Caco-2 (cell line): ENCODE measurements at regions not wholly inside any gene's neighbourhood (a gene's known extent, or its start where the extent isn't known, plus 50 kb on each side); places are given as distances from the start of the nearest gene placed in this dataset.

Source experiments
- BruUV-seq: library from RNA; stranded (reverse); fragments of 400-500 nt; replicated peaks from 2 replicates; lab custom pipeline; 2021; lab: Mats Ljungman, UMichigan
- CTCF ChIA-PET: fragments of 300-600 bp; sonication (Branson Sonifier 250); formaldehyde crosslinking; loops from one replicate; lab custom pipeline; 2022; ENCODE audit warnings: antibody characterized with exemption; lab: Charles Lee
- POLR2A ChIA-PET: fragments of 300-600 bp; sonication (Branson Sonifier 250); formaldehyde crosslinking; loops from one replicate; lab custom pipeline; 2022; ENCODE audit warnings: antibody characterized with exemption; lab: Charles Lee
- DNase-seq, 2 experiments: peaks; one replicate each; pipeline versions ENCODE4 v3.0.0 to v3.0.0-alpha.2; 2020 to 2022
- H3K27me3 ChIP-seq: replicated peaks from 2 replicates; pipeline ENCODE4 v1.6.0; 2011; ENCODE audit warnings: low read length; ENCODE audit not compliant: control insufficient read depth, insufficient read depth
- H3K36me3 ChIP-seq: 2 replicates; pipeline ENCODE4 v1.5.1; 2011; ENCODE audit warnings: low read length; ENCODE audit not compliant: control insufficient read depth, insufficient read depth
- H3K4me1 ChIP-seq: fragments of 250-450 bp; sonication (Bioruptor Pico); 2 replicates; pipeline ENCODE4 v1.5.1; 2020; ENCODE audit warnings: mild to moderate bottlenecking
- H3K4me3 ChIP-seq: 2 replicates; pipeline ENCODE4 v1.5.1; 2011; ENCODE audit warnings: low read depth, mild to moderate bottlenecking, control low read depth, low read length
- H3K9me3 ChIP-seq: fragments of 250-450 bp; sonication (Bioruptor Pico); 2 replicates; pipeline ENCODE4 v1.5.1; 2020; ENCODE audit warnings: mild to moderate bottlenecking, moderate library complexity
- H3K27ac Mint-ChIP-seq: one replicate; pipeline ENCODE4 v1.8.0; 2022; ENCODE audit warnings: mixed read lengths; ENCODE audit not compliant: unreplicated experiment
- H3K27me3 Mint-ChIP-seq: one replicate; pipeline ENCODE4 v1.8.0; 2022; ENCODE audit warnings: mixed read lengths; ENCODE audit not compliant: insufficient read depth, unreplicated experiment
- H3K36me3 Mint-ChIP-seq: one replicate; pipeline ENCODE4 v1.8.0; 2022; ENCODE audit warnings: mild to moderate bottlenecking, mixed read lengths; ENCODE audit not compliant: insufficient read depth, unreplicated experiment
- H3K4me1 Mint-ChIP-seq: one replicate; pipeline ENCODE4 v1.8.0; 2022; ENCODE audit warnings: low read depth, mixed read lengths; ENCODE audit not compliant: unreplicated experiment
- H3K4me3 Mint-ChIP-seq: one replicate; pipeline ENCODE4 v1.8.0; 2022; ENCODE audit warnings: mild to moderate bottlenecking, moderate library complexity, mixed read lengths; ENCODE audit not compliant: unreplicated experiment
- H3K9me3 Mint-ChIP-seq: one replicate; pipeline ENCODE4 v1.8.0; 2022; ENCODE audit warnings: mixed read lengths; ENCODE audit not compliant: unreplicated experiment
- CTCF ChIP-seq, 2 experiments: fragments of 200-600 bp in 1 of 2; IDR thresholded peaks; 1 replicate in 1 of 2; 2 replicates in 1 of 2; pipeline versions ENCODE4 v1.5.1 to v1.8.0; 2011 to 2022; ENCODE audit warnings: antibody characterized with exemption in 1 of 2, control low read depth in 1 of 2, inconsistent platforms in 1 of 2, low read depth in 1 of 2, low read length in 1 of 2, mild to moderate bottlenecking in 1 of 2, moderate library complexity in 1 of 2; ENCODE audit not compliant: insufficient read depth in 1 of 2, severe bottlenecking in 1 of 2, unreplicated experiment in 1 of 2
- intact Hi-C: fragments of 100-400 bp; cut with micrococcal nuclease; formaldehyde crosslinking; loops from one replicate; pipeline ENCODE4 v1.10.0; 2022; ENCODE audit not compliant: unreplicated experiment

DNA sequence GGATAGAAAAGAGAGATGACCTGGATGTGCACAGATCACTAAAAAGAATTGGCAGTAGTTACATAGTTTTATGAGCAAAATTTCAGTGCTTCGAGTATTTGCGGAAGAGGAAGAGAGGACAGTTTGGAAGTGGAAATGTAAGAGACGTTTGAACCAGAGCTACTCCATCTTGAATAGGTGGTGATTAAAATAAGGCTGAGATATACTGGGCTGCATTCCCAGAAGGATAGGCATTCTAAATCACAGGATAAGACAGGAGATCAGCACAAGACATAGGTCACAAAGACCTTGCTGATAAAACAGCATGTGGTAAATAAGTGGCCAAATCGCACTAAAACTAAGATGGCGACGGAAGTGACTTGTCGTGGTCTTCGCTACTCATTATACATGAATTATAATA, 453.3 kb downstream of the COL11A1 start:
- intact Hi-C loops = no loop called here
- H3K4me3 Mint-ChIP-seq = no peak overlapping the region
- DNase-seq = no peak
- Histone ChIP-seq H3K27me3 (no peaks in the 10 kb centered on the region), H3K9me3 (no peaks in the 10 kb centered on the region), H3K4me1 (no peaks in the 10 kb centered on the region), H3K36me3 (no peaks in the 10 kb centered on the region), H3K4me3 (no peak overlapping the region)
- no peaks in the 10 kb centered on the region for H3K36me3 Mint-ChIP-seq
- ChIA-PET POLR2A (no interaction called here), CTCF (no interaction called here)
- no peak for TF ChIP-seq CTCF (IDR thresholded peaks at IDR 0.05; ENCODE audit: insufficient read depth in 1 of 2, low read depth in 1 of 2, low read length in 1 of 2, severe bottlenecking in 1 of 2, unreplicated experiment in 1 of 2)
- no peaks in the 10 kb centered on the region for H3K4me1 Mint-ChIP-seq
- H3K27me3 Mint-ChIP-seq = no peaks in the 10 kb centered on the region
- no TSS peak for BruUV-seq
- H3K27ac Mint-ChIP-seq = no peak overlapping the region
- no peaks in the 10 kb centered on the region for H3K9me3 Mint-ChIP-seq

- H3K36me3 ChIP-seq = no peaks in the 10 kb centered on the region
- H3K4me3 ChIP-seq = no peak overlapping the region
- BruUV-seq = no TSS peak
- Mint-ChIP-seq H3K27me3 (no peaks in the 10 kb centered on the region), H3K36me3 (no peaks in the 10 kb centered on the region), H3K9me3 (no peaks in the 10 kb centered on the region), H3K27ac (no peak overlapping the region), H3K4me1 (no peaks in the 10 kb centered on the region), H3K4me3 (no peak overlapping the region)
- no peak for TF ChIP-seq CTCF (IDR thresholded peaks at IDR 0.05; ENCODE audit: insufficient read depth in 1 of 2, low read depth in 1 of 2, low read length in 1 of 2, severe bottlenecking in 1 of 2, unreplicated experiment in 1 of 2)
- CTCF ChIA-PET = no interaction called here
- POLR2A ChIA-PET = no interaction called here
- no peaks in the 10 kb centered on the region for H3K9me3 ChIP-seq
- no peaks in the 10 kb centered on the region for H3K4me1 ChIP-seq
- intact Hi-C loops = no loop called here
- H3K27me3 ChIP-seq = no peaks in the 10 kb centered on the region
- DNase-seq = no peak
Observed at GRCh38 chr1:102640872-102641271, 467.4 kb downstream of the COL11A1 start.

GRCh38 chr1:102640312-102640711, 468.0 kb downstream of the COL11A1 start:
- no peaks in the 10 kb centered on the region for H3K9me3 ChIP-seq
- no peak for DNase-seq
- H3K27me3 Mint-ChIP-seq = no peaks in the 10 kb centered on the region
- no peaks in the 10 kb centered on the region for H3K36me3 Mint-ChIP-seq
- no peak overlapping the region for H3K4me3 Mint-ChIP-seq
- no peak overlapping the region for H3K27ac Mint-ChIP-seq
- H3K4me1 ChIP-seq = no peaks in the 10 kb centered on the region
- ChIA-PET POLR2A (no interaction called here), CTCF (no interaction called here)
- H3K4me1 Mint-ChIP-seq = no peaks in the 10 kb centered on the region
- BruUV-seq = no TSS peak
- no peaks in the 10 kb centered on the region for H3K27me3 ChIP-seq
- H3K9me3 Mint-ChIP-seq = no peaks in the 10 kb centered on the region
- no peaks in the 10 kb centered on the region for H3K36me3 ChIP-seq
- intact Hi-C loops = no loop called here
- TF ChIP-seq CTCF (IDR thresholded peaks at IDR 0.05; ENCODE audit: insufficient read depth in 1 of 2, low read depth in 1 of 2, low read length in 1 of 2, severe bottlenecking in 1 of 2, unreplicated experiment in 1 of 2) = no peak
- H3K4me3 ChIP-seq = no peak overlapping the region
